GM12878 (cell line): ENCODE measurements at regions not wholly inside any gene's neighbourhood (a gene's known extent, or its start where the extent isn't known, plus 50 kb on each side); places are given as distances from the start of the nearest gene placed in this dataset.

ENCODE experiments used
- ATAC-seq: fragments of 200-7000 bp; cut with Tn5 transposase; 3 replicates; pipeline ENCODE4 v1.9.1; 2020; ENCODE audit warnings: mild to moderate bottlenecking, moderate library complexity
- BruUV-seq: library from RNA; stranded (reverse); fragments of 400-500 nt; replicated peaks from 2 replicates; lab custom pipeline; 2021; lab: Mats Ljungman, UMichigan
- CTCF ChIA-PET: fragments of 300-600 bp; sonication (Branson Sonifier 250); formaldehyde crosslinking; extraction: SDS; loops from one replicate; lab custom pipeline; 2021; ENCODE audit warnings: inconsistent platforms; lab: Yijun Ruan, JAX
- POLR2A ChIA-PET: fragments of 350-600 bp; formaldehyde crosslinking; extraction: SDS; loops from one replicate; lab custom pipeline; 2021; ENCODE audit warnings: inconsistent platforms; lab: Charles Lee
- RAD21 ChIA-PET: fragments of 300-600 bp; sonication (Branson Sonifier 250); formaldehyde crosslinking; loops from one replicate; lab custom pipeline; 2023; ENCODE audit warnings: antibody characterized with exemption; ENCODE audit not compliant: unreplicated experiment; lab: Charles Lee
- SMC1A ChIA-PET: fragments of 300-600 bp; sonication (Branson Sonifier 250); formaldehyde crosslinking; loops from one replicate; lab custom pipeline; 2023; ENCODE audit not compliant: unreplicated experiment, uncharacterized antibody; lab: Charles Lee
- DNase-seq: peaks from one replicate; pipeline ENCODE4 v3.0.0-alpha.2; 2011; ENCODE audit warnings: low read depth, low spot score
- FAIRE-seq: peaks from 3 replicates; lab custom pipeline; 2011; peaks lifted over from hg19 to GRCh38; lab: Jason Lieb, UNC
- H2AFZ ChIP-seq: 2 replicates; pipeline ENCODE4 v1.6.0; 2011; ENCODE audit warnings: low read depth, low read length, control low read depth; ENCODE audit not compliant: control insufficient read depth
- H3K27ac ChIP-seq: 2 replicates; pipeline ENCODE4 v1.5.1; 2011; ENCODE audit warnings: control low read depth; ENCODE audit not compliant: control insufficient read depth, insufficient read depth
- H3K27me3 ChIP-seq, 2 experiments: replicated peaks in 1 of 2; 2 replicates each; pipeline versions ENCODE4 v1.6.0 to v1.6.1; 2011; ENCODE audit warnings: low read length in 1 of 2; ENCODE audit not compliant: control insufficient read depth in 2 of 2, insufficient read depth in 2 of 2
- H3K36me3 ChIP-seq, 2 experiments: 2 replicates each; pipeline ENCODE4 v1.5.1; 2011; ENCODE audit warnings: low read length in 1 of 2; ENCODE audit not compliant: control insufficient read depth in 2 of 2, insufficient read depth in 2 of 2
- H3K4me1 ChIP-seq: 2 replicates; pipeline ENCODE4 v1.6.1; 2011; ENCODE audit warnings: mild to moderate bottlenecking, low read length, moderate library complexity, mixed read lengths; ENCODE audit not compliant: control insufficient read depth, insufficient read depth
- H3K4me2 ChIP-seq: 2 replicates; pipeline ENCODE4 v1.6.0; 2011; ENCODE audit warnings: control low read depth; ENCODE audit not compliant: control insufficient read depth, insufficient read depth
- H3K4me3 ChIP-seq: fragments of 200-600 bp; sonication (generic); 2 replicates; pipeline ENCODE4 v1.5.1; 2016
- H3K79me2 ChIP-seq: 2 replicates; pipeline ENCODE4 v1.6.0; 2011; ENCODE audit warnings: low read length; ENCODE audit not compliant: control insufficient read depth, insufficient read depth
- H3K9ac ChIP-seq: 2 replicates; pipeline ENCODE4 v1.8.0; 2011; ENCODE audit warnings: low read length, control low read depth, mixed read lengths; ENCODE audit not compliant: control insufficient read depth, insufficient read depth
- H3K9me3 ChIP-seq: replicated peaks from 3 replicates; pipeline ENCODE4 v1.5.1; 2011; ENCODE audit warnings: mild to moderate bottlenecking, low read length; ENCODE audit not compliant: control insufficient read depth, insufficient read depth
- H4K20me1 ChIP-seq: 2 replicates; pipeline ENCODE4 v1.6.0; 2011; ENCODE audit not compliant: control insufficient read depth, insufficient read depth
- ASH2L ChIP-seq: fragments of 300-600, 200-600 bp; sonication (generic); IDR thresholded peaks from 2 replicates; pipeline ENCODE4 v1.6.1; 2017; ENCODE audit warnings: low read depth, mild to moderate bottlenecking, borderline replicate concordance
- ATF7 ChIP-seq: fragments of 450-650 bp; IDR thresholded peaks from 2 replicates; pipeline ENCODE4 v1.6.1; 2016; ENCODE audit warnings: low read depth, mild to moderate bottlenecking
- CREM ChIP-seq: IDR thresholded peaks from 2 replicates; pipeline ENCODE4 v1.6.1; 2014; ENCODE audit warnings: antibody characterized with exemption, low read depth
- EED ChIP-seq: sonication (generic); IDR thresholded peaks from 2 replicates; pipeline ENCODE4 v1.6.1; 2016; ENCODE audit warnings: antibody characterized with exemption, low read depth
- EGR1 ChIP-seq, 2 experiments: IDR thresholded peaks; 1 replicate in 1 of 2; 2 replicates in 1 of 2; pipeline ENCODE4 v1.6.1; 2011 to 2012; ENCODE audit warnings: low read depth in 2 of 2, low read length in 2 of 2, borderline replicate concordance in 1 of 2, mild to moderate bottlenecking in 1 of 2, moderate library complexity in 1 of 2
- EP300 ChIP-seq, 2 experiments: fragments of 150-350 bp in 1 of 2; IDR thresholded peaks; 2 replicates each; pipeline ENCODE4 v1.6.1; 2011 to 2012; ENCODE audit warnings: low read depth in 2 of 2, low read length in 2 of 2, borderline replicate concordance in 1 of 2, improper control_type of control experiment in 1 of 2, inconsistent platforms in 1 of 2; ENCODE audit not compliant: control insufficient read depth in 1 of 2
- GATAD2B ChIP-seq: fragments of 450-650 bp; conservative IDR thresholded peaks from 2 replicates; pipeline ENCODE4 v1.6.1; 2017; ENCODE audit warnings: low read depth, mild to moderate bottlenecking, moderate library complexity
- HDGF ChIP-seq: fragments of 450-650 bp; IDR thresholded peaks from 2 replicates; pipeline ENCODE4 v1.6.1; 2016; ENCODE audit warnings: antibody characterized with exemption
- MTA3 ChIP-seq: IDR thresholded peaks from 2 replicates; pipeline ENCODE4 v1.6.1; 2012; ENCODE audit warnings: low read length, inconsistent platforms, borderline replicate concordance
- MYB ChIP-seq: fragments of 150-350 bp; IDR thresholded peaks from 2 replicates; pipeline ENCODE4 v1.6.1; 2014; ENCODE audit warnings: mild to moderate bottlenecking, low read depth, low read length, borderline replicate concordance
- NR2C1 ChIP-seq: fragments of 450-650 bp; IDR thresholded peaks from 2 replicates; pipeline ENCODE4 v1.6.1; 2017; ENCODE audit warnings: antibody characterized with exemption, mild to moderate bottlenecking, moderate library complexity
- RFX5 ChIP-seq: IDR thresholded peaks from 2 replicates; pipeline ENCODE4 v1.6.1; 2011; ENCODE audit warnings: low read depth, low read length, improper control_type of control experiment
- SPI1 ChIP-seq: IDR thresholded peaks from 2 replicates; pipeline ENCODE4 v1.6.1; 2011; ENCODE audit warnings: low read depth, mild to moderate bottlenecking, low read length, moderate library complexity, borderline replicate concordance; ENCODE audit not compliant: insufficient read depth
- SUPT20H ChIP-seq: IDR thresholded peaks from 2 replicates; pipeline ENCODE4 v1.6.1; 2011; ENCODE audit warnings: low read depth, mild to moderate bottlenecking, low read length, moderate library complexity, borderline replicate concordance; ENCODE audit not compliant: control insufficient read depth
- TBL1XR1 ChIP-seq: IDR thresholded peaks from 2 replicates; pipeline ENCODE4 v1.6.1; 2012; ENCODE audit warnings: low read depth, low read length, improper control_type of control experiment
- TCF7 ChIP-seq: IDR thresholded peaks from 2 replicates; pipeline ENCODE4 v1.6.1; 2014; ENCODE audit warnings: antibody characterized with exemption, borderline replicate concordance
- ZSCAN29 ChIP-seq: fragments of 450-650 bp; IDR thresholded peaks from 2 replicates; pipeline ENCODE4 v1.6.1; 2017; ENCODE audit warnings: mild to moderate bottlenecking, moderate library complexity
- WGBS: methylation state at CpG from one replicate; pipeline ENCODE4 v1.1.6; 2016; ENCODE audit warnings: low lambda C conversion rate; ENCODE audit not compliant: insufficient replicate concordance, insufficient coverage; ENCODE audit errors: missing lambda C conversion rate; 5-methylcytosine and 5-hydroxymethylcytosine counted together
- in situ Hi-C: fragments of 300-500 bp; cut with MboI; formaldehyde crosslinking; loops from 9 replicates; pipeline ENCODE4 v1.14.3; 2018; ENCODE audit warnings: mixed read lengths
- intact Hi-C: fragments of 100-400 bp; cut with micrococcal nuclease; formaldehyde crosslinking; loops from one replicate; pipeline ENCODE4 v1.14.2; 2022; ENCODE audit not compliant: unreplicated experiment
- TF ChIP-seq, protein P1 (sequence below): fragments of 450-650 bp; conservative IDR thresholded peaks from 2 replicates; pipeline ENCODE4 v1.6.1; 2017; ENCODE audit warnings: mild to moderate bottlenecking, moderate library complexity
- TF ChIP-seq, protein P2 (sequence below): IDR thresholded peaks from 2 replicates; pipeline ENCODE4 v1.6.1; 2011; ENCODE audit warnings: borderline replicate concordance, low read depth, mild to moderate bottlenecking, moderate library complexity, low read length; ENCODE audit not compliant: insufficient read depth, poor library complexity, severe bottlenecking

DNA sequence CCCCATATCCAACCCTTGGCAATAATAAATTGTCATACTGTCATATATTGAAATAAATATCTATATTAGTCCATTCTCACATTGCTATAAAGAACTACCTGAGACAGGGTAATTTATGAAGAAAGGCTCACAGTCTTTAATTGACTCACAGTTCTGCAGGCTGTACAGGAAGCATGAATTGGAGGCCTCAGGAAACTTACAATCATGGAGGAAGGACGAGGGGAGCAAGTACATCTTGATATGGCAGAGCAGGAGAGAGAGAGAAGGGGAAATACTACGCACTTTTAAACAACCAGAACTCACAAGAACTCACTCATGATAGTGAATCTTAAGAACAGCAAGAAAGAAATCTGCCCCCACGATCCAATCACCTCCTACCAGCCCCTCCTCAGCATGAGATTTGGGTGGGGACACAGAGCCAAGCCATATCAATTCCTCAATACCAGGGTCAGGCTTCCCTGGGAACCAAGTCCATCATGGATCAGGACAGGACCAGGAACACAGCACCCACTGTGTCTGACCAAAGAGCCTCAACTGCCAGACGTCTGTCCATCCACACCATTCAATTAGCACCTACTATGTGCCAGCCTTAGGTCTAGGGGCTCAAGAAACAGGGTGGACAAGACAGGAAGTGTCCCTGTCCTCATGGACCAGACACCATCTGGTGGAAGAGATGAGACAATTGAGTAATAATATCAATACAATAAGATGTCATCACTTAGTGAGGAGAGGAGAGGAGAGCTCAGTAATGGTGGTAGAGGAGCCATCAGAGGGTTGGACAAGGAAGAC, 56.9 kb upstream of the TOP3B start:
- no peaks in the 10 kb centered on the region for H3K36me3 ChIP-seq
- H2AFZ ChIP-seq: no peak overlapping the region
- CTCF ChIA-PET: interaction anchor here (0.9 to 1.0 kb wide), 2 partner anchors 22 to 60 kb away, joined by 4 to 5 read pairs; no protein-coding TSS in a partner anchor
- ATAC-seq: no peak
- no peak for DNase-seq
- H3K9me3 ChIP-seq: no peaks in the 10 kb centered on the region
- intact Hi-C loops: no loop called here
- no peaks in the 10 kb centered on the region for H4K20me1 ChIP-seq
- TF ChIP-seq, protein P1, sequence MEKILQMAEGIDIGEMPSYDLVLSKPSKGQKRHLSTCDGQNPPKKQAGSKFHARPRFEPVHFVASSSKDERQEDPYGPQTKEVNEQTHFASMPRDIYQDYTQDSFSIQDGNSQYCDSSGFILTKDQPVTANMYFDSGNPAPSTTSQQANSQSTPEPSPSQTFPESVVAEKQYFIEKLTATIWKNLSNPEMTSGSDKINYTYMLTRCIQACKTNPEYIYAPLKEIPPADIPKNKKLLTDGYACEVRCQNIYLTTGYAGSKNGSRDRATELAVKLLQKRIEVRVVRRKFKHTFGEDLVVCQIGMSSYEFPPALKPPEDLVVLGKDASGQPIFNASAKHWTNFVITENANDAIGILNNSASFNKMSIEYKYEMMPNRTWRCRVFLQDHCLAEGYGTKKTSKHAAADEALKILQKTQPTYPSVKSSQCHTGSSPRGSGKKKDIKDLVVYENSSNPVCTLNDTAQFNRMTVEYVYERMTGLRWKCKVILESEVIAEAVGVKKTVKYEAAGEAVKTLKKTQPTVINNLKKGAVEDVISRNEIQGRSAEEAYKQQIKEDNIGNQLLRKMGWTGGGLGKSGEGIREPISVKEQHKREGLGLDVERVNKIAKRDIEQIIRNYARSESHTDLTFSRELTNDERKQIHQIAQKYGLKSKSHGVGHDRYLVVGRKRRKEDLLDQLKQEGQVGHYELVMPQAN: no peak
- TF ChIP-seq EGR1 (IDR thresholded peaks at IDR 0.05; ENCODE audit: borderline replicate concordance in 1 of 2, low read depth in 2 of 2, low read length in 2 of 2) (no peak), MYB (no peak), EED (no peak), GATAD2B (no peak), SUPT20H (no peak), EP300 (IDR thresholded peaks at IDR 0.05; ENCODE audit: borderline replicate concordance in 1 of 2, control insufficient read depth in 1 of 2, low read depth in 2 of 2, low read length in 2 of 2) (no peak), RFX5 (no peak), MTA3 (no peak), ZSCAN29 (no peak), CREM (no peak), NR2C1 (no peak), TBL1XR1 (no peak), SPI1 (no peak), ATF7 (no peak), HDGF (no peak), TCF7 (no peak), ASH2L (no peak)
- TF ChIP-seq, protein P2, sequence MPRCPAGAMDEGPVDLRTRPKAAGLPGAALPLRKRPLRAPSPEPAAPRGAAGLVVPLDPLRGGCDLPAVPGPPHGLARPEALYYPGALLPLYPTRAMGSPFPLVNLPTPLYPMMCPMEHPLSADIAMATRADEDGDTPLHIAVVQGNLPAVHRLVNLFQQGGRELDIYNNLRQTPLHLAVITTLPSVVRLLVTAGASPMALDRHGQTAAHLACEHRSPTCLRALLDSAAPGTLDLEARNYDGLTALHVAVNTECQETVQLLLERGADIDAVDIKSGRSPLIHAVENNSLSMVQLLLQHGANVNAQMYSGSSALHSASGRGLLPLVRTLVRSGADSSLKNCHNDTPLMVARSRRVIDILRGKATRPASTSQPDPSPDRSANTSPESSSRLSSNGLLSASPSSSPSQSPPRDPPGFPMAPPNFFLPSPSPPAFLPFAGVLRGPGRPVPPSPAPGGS: no peak
- SMC1A ChIA-PET: interaction anchor here (0.7 to 7.5 kb wide), 4 partner anchors 7 to 72 kb away, joined by 3 to 174 read pairs (median 4); no protein-coding TSS in a partner anchor
- no TSS peak for BruUV-seq
- H3K27ac ChIP-seq: no peak overlapping the region
- 65% methylated on average over 4 of the region's 4 CpGs for WGBS
- POLR2A ChIA-PET: no interaction called here
- RAD21 ChIA-PET: interaction anchor here (0.9 to 8.6 kb wide), 4 partner anchors 9 to 67 kb away, joined by 3 to 229 read pairs (median 3); no protein-coding TSS in a partner anchor
- peaks cover 21% of the 10 kb centered on the region for H3K4me1 ChIP-seq
- H3K79me2 ChIP-seq: no peaks in the 10 kb centered on the region; the same call in 1 of the 2 replicates
- H3K4me3 ChIP-seq: no peak overlapping the region
- in situ Hi-C loops: loop anchor here (10.0 kb wide), 1 partner anchor 115 kb away; no protein-coding TSS in a partner anchor
- H3K27me3 ChIP-seq: no peaks in the 10 kb centered on the region
- no peak overlapping the region for H3K4me2 ChIP-seq
- FAIRE-seq: no peak
- H3K9ac ChIP-seq: no peak overlapping the region
